Ascending aorta (tissue), 2 donors: ENCODE measurements at regions not wholly inside any gene's neighbourhood (a gene's known extent, or its start where the extent isn't known, plus 50 kb on each side); places are given as distances from the start of the nearest gene placed in this dataset.

ENCODE experiments used
- DNase-seq, 2 donors: peaks; one replicate each; pipeline ENCODE4 v3.0.0-alpha.2; 2019; ENCODE audit warnings: low spot score in 2 of 2
- H3K27ac ChIP-seq, 2 donors: fragments of 200-600 bp; sonication (generic); one replicate each; pipeline ENCODE4 v1.5.1; 2016 to 2017; ENCODE audit warnings: mild to moderate bottlenecking in 1 of 2
- H3K27me3 ChIP-seq: fragments of 200-600 bp; sonication (generic); one replicate; pipeline ENCODE4 v1.5.1; 2017
- H3K36me3 ChIP-seq, 2 donors: fragments of 200-600 bp; sonication (generic); one replicate each; pipeline ENCODE4 v1.5.1; 2016
- H3K4me1 ChIP-seq, 2 donors: fragments of 200-600 bp; sonication (generic); one replicate each; pipeline ENCODE4 v1.5.1; 2016 to 2017; ENCODE audit warnings: mild to moderate bottlenecking in 1 of 2
- H3K4me3 ChIP-seq, 2 donors: fragments of 200-600 bp; sonication (generic); one replicate each; pipeline ENCODE4 v1.5.1; 2016 to 2017; ENCODE audit warnings: mild to moderate bottlenecking in 1 of 2
- H3K9me3 ChIP-seq, 2 donors: fragments of 200-600 bp; sonication (generic); one replicate each; pipeline ENCODE4 v1.5.1; 2016
- CTCF ChIP-seq, 3 experiments: fragments of 200-600 bp in 2 of 3; fragments of 450-650 bp in 1 of 3; sonication (generic) in 2 of 3; IDR thresholded peaks; one replicate each; pipeline ENCODE4 v1.5.1; 2016 to 2019; ENCODE audit warnings: antibody characterized with exemption in 3 of 3, mild to moderate bottlenecking in 1 of 3, moderate library complexity in 1 of 3
- intact Hi-C: fragments of 100-400 bp; cut with DNase I; formaldehyde crosslinking; loops from one replicate; pipeline ENCODE4 v1.15.1; 2023

GRCh38 chr12:25784669-25785068 is 173.8 kb upstream of the RASSF8 start:
- no peak for TF ChIP-seq CTCF (IDR thresholded peaks at IDR 0.05)
- Histone ChIP-seq H3K36me3 (no peaks in the 10 kb centered on the region), H3K27ac (no peak overlapping the region), H3K9me3 (no peaks in the 10 kb centered on the region), H3K27me3 (no peaks in the 10 kb centered on the region), H3K4me3 (no peak overlapping the region), H3K4me1 (peaks cover 0 to 6% of the 10 kb centered on the region in 2 donors)
- intact Hi-C loops, result no loop called here
- DNase-seq, result no peak

- Histone ChIP-seq H3K4me1 (peaks cover 0 to 9% of the 10 kb centered on the region in 2 donors), H3K27me3 (no peaks in the 10 kb centered on the region), H3K4me3 (no peak overlapping the region), H3K9me3 (no peaks in the 10 kb centered on the region), H3K27ac (no peak overlapping the region), H3K36me3 (no peaks in the 10 kb centered on the region)
- intact Hi-C loops, result no loop called here
- no peak for TF ChIP-seq CTCF (IDR thresholded peaks at IDR 0.05)
- DNase-seq, result no peak
Measured at GRCh38 chr12:25785134-25785533, 173.3 kb upstream of the RASSF8 start.

GRCh38 chr12:25787701-25788100 is 170.8 kb upstream of the RASSF8 start:
- Histone ChIP-seq H3K4me1 (peaks cover 0 to 9% of the 10 kb centered on the region in 2 donors), H3K27me3 (no peaks in the 10 kb centered on the region), H3K27ac (no peak overlapping the region), H3K36me3 (no peaks in the 10 kb centered on the region), H3K9me3 (no peaks in the 10 kb centered on the region), H3K4me3 (no peak overlapping the region)
- TF ChIP-seq CTCF (IDR thresholded peaks at IDR 0.05), result no peak
- DNase-seq, result no peak
- intact Hi-C loops, result no loop called here

- Histone ChIP-seq H3K27me3 (no peaks in the 10 kb centered on the region), H3K4me3 (no peak overlapping the region), H3K4me1 (peaks cover 0 to 9% of the 10 kb centered on the region in 2 donors), H3K36me3 (no peaks in the 10 kb centered on the region), H3K27ac (peak overlapping the region in 1 of 2 donors; percentile 68), H3K9me3 (no peaks in the 10 kb centered on the region)
- intact Hi-C loops, result no loop called here
- no peak for DNase-seq
- no peak for TF ChIP-seq CTCF (IDR thresholded peaks at IDR 0.05)
Measured at GRCh38 chr12:25788707-25789442, 169.6 kb upstream of the RASSF8 start.

- TF ChIP-seq CTCF (IDR thresholded peaks at IDR 0.05), result no peak
- H3K36me3 ChIP-seq, result no peaks in the 10 kb centered on the region
- intact Hi-C loops, result no loop called here
- DNase-seq, result no peak
- no peaks in the 10 kb centered on the region for H3K27me3 ChIP-seq
- peak overlapping the region in 1 of 2 donors; percentile 68 for H3K27ac ChIP-seq
- H3K4me1 ChIP-seq, result peaks cover 0 to 9% of the 10 kb centered on the region in 2 donors
- H3K4me3 ChIP-seq, result no peak overlapping the region
- no peaks in the 10 kb centered on the region for H3K9me3 ChIP-seq
Measured at GRCh38 chr12:25789541-25789944, 168.9 kb upstream of the RASSF8 start.
